H9 (cell line): ENCODE measurements at regions not wholly inside any gene's neighbourhood (a gene's known extent, or its start where the extent isn't known, plus 50 kb on each side); places are given as distances from the start of the nearest gene placed in this dataset.

ENCODE experiments used
- DNase-seq: peaks from one replicate; pipeline ENCODE4 v3.0.0-alpha.2; 2017
- H2AFZ ChIP-seq: one replicate; pipeline ENCODE4 v1.6.1; 2013; ENCODE audit warnings: mild to moderate bottlenecking, low read length, control low read depth, moderate library complexity
- H2AK5ac ChIP-seq: 2 replicates; pipeline ENCODE4 v1.6.1; 2013; ENCODE audit warnings: low read length, control low read depth, mixed read lengths; ENCODE audit not compliant: insufficient read length
- H2BK120ac ChIP-seq: one replicate; pipeline ENCODE4 v1.6.1; 2013; ENCODE audit warnings: low read depth, mild to moderate bottlenecking, low read length, control low read depth, inconsistent platforms; ENCODE audit not compliant: poor library complexity, severe bottlenecking
- H2BK12ac ChIP-seq: 2 replicates; pipeline ENCODE4 v1.6.1; 2013; ENCODE audit warnings: low read length, control low read depth, mixed read lengths, low read depth; ENCODE audit not compliant: insufficient read length
- H2BK15ac ChIP-seq: 2 replicates; pipeline ENCODE4 v1.6.1; 2013; ENCODE audit warnings: low read depth, low read length, control low read depth
- H2BK20ac ChIP-seq: one replicate; pipeline ENCODE4 v1.6.1; 2013; ENCODE audit warnings: low read depth, mild to moderate bottlenecking, low read length, control low read depth, inconsistent platforms; ENCODE audit not compliant: poor library complexity, severe bottlenecking
- H2BK5ac ChIP-seq: 2 replicates; pipeline ENCODE4 v1.6.1; 2013; ENCODE audit warnings: low read length, control low read depth, mixed read lengths; ENCODE audit not compliant: insufficient read length
- H3K14ac ChIP-seq: 2 replicates; pipeline ENCODE4 v1.6.1; 2013; ENCODE audit warnings: low read length, control low read depth; ENCODE audit not compliant: insufficient read depth
- H3K18ac ChIP-seq: 2 replicates; pipeline ENCODE4 v1.6.1; 2013; ENCODE audit warnings: low read depth, mild to moderate bottlenecking, mixed read lengths, low read length, control low read depth; ENCODE audit not compliant: insufficient read length
- H3K23ac ChIP-seq: 2 replicates; pipeline ENCODE4 v1.6.1; 2013; ENCODE audit warnings: low read length, control low read depth, mixed read lengths, low read depth; ENCODE audit not compliant: insufficient read length
- H3K23me2 ChIP-seq: 2 replicates; pipeline ENCODE4 v1.6.1; 2013; ENCODE audit warnings: low read depth, mild to moderate bottlenecking, mixed read lengths, low read length, control low read depth; ENCODE audit not compliant: insufficient read length, poor library complexity, severe bottlenecking
- H3K27ac ChIP-seq: 2 replicates; pipeline ENCODE4 v1.5.1; 2013; ENCODE audit warnings: low read length, control low read depth, mixed read lengths, low read depth; ENCODE audit not compliant: insufficient read length
- H3K27me3 ChIP-seq: 2 replicates; pipeline ENCODE4 v1.6.1; 2013; ENCODE audit warnings: low read length, control low read depth, inconsistent platforms; ENCODE audit not compliant: insufficient read depth
- H3K4ac ChIP-seq: 2 replicates; pipeline ENCODE4 v1.6.1; 2013; ENCODE audit warnings: low read depth, mild to moderate bottlenecking, control low read depth, inconsistent platforms, low read length, moderate library complexity
- H3K4me1 ChIP-seq: 2 replicates; pipeline ENCODE4 v1.6.1; 2013; ENCODE audit warnings: low read length, control low read depth, inconsistent platforms; ENCODE audit not compliant: insufficient read depth
- H3K4me2 ChIP-seq: 2 replicates; pipeline ENCODE4 v1.6.1; 2013; ENCODE audit warnings: low read length, control low read depth, mixed read lengths; ENCODE audit not compliant: insufficient read length, insufficient read depth
- H3K56ac ChIP-seq: 2 replicates; pipeline ENCODE4 v1.6.1; 2013; ENCODE audit warnings: low read depth, mild to moderate bottlenecking, mixed read lengths, low read length, control low read depth; ENCODE audit not compliant: insufficient read length
- H3K79me1 ChIP-seq: 2 replicates; pipeline ENCODE4 v1.6.1; 2013; ENCODE audit warnings: low read depth, mild to moderate bottlenecking, moderate library complexity, low read length, control low read depth, inconsistent platforms; ENCODE audit not compliant: insufficient read depth, poor library complexity, severe bottlenecking
- H3K79me2 ChIP-seq: 2 replicates; pipeline ENCODE4 v1.6.1; 2013; ENCODE audit warnings: low read length, control low read depth, inconsistent platforms; ENCODE audit not compliant: insufficient read depth
- H3K9ac ChIP-seq: 2 replicates; pipeline ENCODE4 v1.6.1; 2013; ENCODE audit warnings: low read length, control low read depth, mixed read lengths; ENCODE audit not compliant: insufficient read length; ENCODE audit errors: extremely low read depth
- H3K9me3 ChIP-seq: one replicate; pipeline ENCODE4 v1.6.1; 2013; ENCODE audit warnings: low read depth, low read length, inconsistent platforms; ENCODE audit not compliant: control insufficient read depth
- H3T11ph ChIP-seq: one replicate; pipeline ENCODE4 v1.6.1; 2013; ENCODE audit warnings: mild to moderate bottlenecking, low read length, control low read depth, inconsistent platforms
- H4K20me1 ChIP-seq: one replicate; pipeline ENCODE4 v1.6.1; 2013; ENCODE audit not compliant: control insufficient read depth, insufficient read length, insufficient read depth
- H4K5ac ChIP-seq: 2 replicates; pipeline ENCODE4 v1.6.1; 2013; ENCODE audit warnings: low read depth, mild to moderate bottlenecking, mixed read lengths, low read length, control low read depth; ENCODE audit not compliant: insufficient read length
- H4K8ac ChIP-seq: replicated peaks from 2 replicates; pipeline ENCODE4 v1.6.1; 2013; ENCODE audit warnings: low read length, control low read depth, mixed read lengths, low read depth; ENCODE audit not compliant: insufficient read length
- H4K91ac ChIP-seq: 2 replicates; pipeline ENCODE4 v1.6.1; 2013; ENCODE audit warnings: low read depth, mild to moderate bottlenecking, moderate library complexity, mixed read lengths, low read length, control low read depth; ENCODE audit not compliant: insufficient read length
- H3K27ac Mint-ChIP-seq, 3 experiments: 2 replicates in 2 of 3; 3 replicates in 1 of 3; pipeline ENCODE4 v1.8.0; 2020 to 2021; ENCODE audit warnings: mixed read lengths in 3 of 3, mild to moderate bottlenecking in 1 of 3, moderate library complexity in 1 of 3
- H3K27me3 Mint-ChIP-seq: 2 replicates; pipeline ENCODE4 v1.8.0; 2021; ENCODE audit warnings: low read depth, mild to moderate bottlenecking, moderate library complexity, mixed read lengths
- H3K36me3 Mint-ChIP-seq, 3 experiments: 2 replicates in 2 of 3; 3 replicates in 1 of 3; pipeline ENCODE4 v1.8.0; 2020 to 2021; ENCODE audit warnings: low read depth in 3 of 3, mixed read lengths in 3 of 3; ENCODE audit not compliant: insufficient read depth in 1 of 3
- H3K4me1 Mint-ChIP-seq, 2 experiments: 2 replicates each; pipeline ENCODE4 v1.8.0; 2020; ENCODE audit warnings: mixed read lengths in 2 of 2
- H3K4me3 Mint-ChIP-seq, 2 experiments: 2 replicates in 1 of 2; 3 replicates in 1 of 2; pipeline ENCODE4 v1.8.0; 2020 to 2021; ENCODE audit warnings: mild to moderate bottlenecking in 2 of 2, mixed read lengths in 2 of 2, moderate library complexity in 1 of 2
- H3K9me3 Mint-ChIP-seq, 2 experiments: 2 replicates in 1 of 2; 3 replicates in 1 of 2; pipeline ENCODE4 v1.8.0; 2020; ENCODE audit warnings: mild to moderate bottlenecking in 2 of 2, mixed read lengths in 2 of 2, moderate library complexity in 1 of 2
- CTCF ChIP-seq: fragments of 200-600 bp; sonication (generic); conservative IDR thresholded peaks from 3 replicates; pipeline ENCODE4 v1.8.0; 2021; ENCODE audit warnings: antibody characterized with exemption, mild to moderate bottlenecking
- WGBS: extraction: QIAGEN DNeasy Blood & Tissue Kit; methylation state at CpG from one replicate; pipeline ENCODE4 v1.1.7; 2013; ENCODE audit warnings: missing lambda C conversion rate, low lambda C conversion rate, mixed read lengths; ENCODE audit not compliant: insufficient read length; ENCODE audit errors: extremely low coverage; 5-methylcytosine and 5-hydroxymethylcytosine counted together

DNA sequence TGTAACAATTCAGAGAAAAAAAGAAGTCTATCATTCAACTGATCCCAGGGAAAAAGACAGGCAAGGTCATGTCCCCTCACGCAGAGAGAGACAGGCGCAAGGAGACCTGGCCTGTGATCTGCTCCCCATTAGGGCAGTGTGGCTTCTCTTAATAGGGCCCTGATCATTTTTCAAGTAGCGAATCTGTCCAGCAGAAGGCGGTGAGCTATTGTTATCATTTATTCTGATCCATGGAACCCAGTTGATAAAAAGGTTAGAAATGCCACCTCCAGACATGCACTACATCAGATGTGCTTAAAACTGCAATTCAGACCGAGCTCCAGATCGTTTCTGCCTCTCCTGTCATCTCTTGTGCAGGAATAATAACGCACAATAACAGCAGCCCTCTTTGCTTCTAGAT, 1025.6 kb upstream of the PIK3C3 start:
- Histone ChIP-seq H3K23me2 (no peaks in the 10 kb centered on the region), H2BK5ac (no peak overlapping the region), H3K56ac (no peak overlapping the region), H4K91ac (no peak overlapping the region), H3K27ac (no peak overlapping the region), H2BK12ac (no peak overlapping the region), H2BK15ac (no peak overlapping the region), H3K14ac (no peak overlapping the region), H4K8ac (no peak overlapping the region), H3K18ac (no peak overlapping the region), H3K27me3 (no peaks in the 10 kb centered on the region), H3K4ac (no peak overlapping the region), H3K9ac (no peak overlapping the region), H3K4me2 (no peak overlapping the region), H2BK20ac (no peak overlapping the region), H3K4me1 (no peaks in the 10 kb centered on the region), H4K5ac (no peak overlapping the region), H2AFZ (no peak overlapping the region), H3K79me2 (no peaks in the 10 kb centered on the region), H3K9me3 (no peaks in the 10 kb centered on the region), H3T11ph (no peak overlapping the region), H3K79me1 (no peaks in the 10 kb centered on the region), H2AK5ac (no peak overlapping the region), H2BK120ac (no peak overlapping the region), H3K23ac (no peak overlapping the region), H4K20me1 (no peaks in the 10 kb centered on the region)
- Mint-ChIP-seq H3K9me3 (no peaks in the 10 kb centered on the region; a peak in 1 of 5 replicates), H3K27me3 (no peaks in the 10 kb centered on the region), H3K27ac (peak overlapping the region in 1 of 3 experiments; percentile 22; a peak in 1 of 7 replicates), H3K4me3 (no peak overlapping the region), H3K36me3 (no peaks in the 10 kb centered on the region; a peak in 1 of 7 replicates), H3K4me1 (no peaks in the 10 kb centered on the region)
- WGBS, result no CpG with 5 or more reads among the region's 7 CpGs
- DNase-seq, result no peak
- TF ChIP-seq CTCF, result no peak
